Fibroblast of the aortic adventitia (primary cell): ENCODE measurements at regions not wholly inside any gene's neighbourhood (a gene's known extent, or its start where the extent isn't known, plus 50 kb on each side); places are given as distances from the start of the nearest gene placed in this dataset.
"Not testable (repeated sequence)": the region's sequence is repeated elsewhere in the genome, so short reads cannot be mapped to it uniquely, and the experiment has no call there.

Source experiments
- DNase-seq: peaks from one replicate; pipeline ENCODE4 v3.0.0-alpha.2; 2010; ENCODE audit warnings: low read depth
- H3K4me3 ChIP-seq: 2 replicates; pipeline ENCODE4 v1.5.1; 2011; ENCODE audit warnings: low read depth, mild to moderate bottlenecking, control low read depth, low read length, moderate library complexity
- TF ChIP-seq, protein P1 (sequence below): IDR thresholded peaks from 2 replicates; pipeline ENCODE4 v1.5.1; 2011; ENCODE audit warnings: mild to moderate bottlenecking, low read length, control low read depth, inconsistent platforms; ENCODE audit not compliant: insufficient read depth

DNA sequence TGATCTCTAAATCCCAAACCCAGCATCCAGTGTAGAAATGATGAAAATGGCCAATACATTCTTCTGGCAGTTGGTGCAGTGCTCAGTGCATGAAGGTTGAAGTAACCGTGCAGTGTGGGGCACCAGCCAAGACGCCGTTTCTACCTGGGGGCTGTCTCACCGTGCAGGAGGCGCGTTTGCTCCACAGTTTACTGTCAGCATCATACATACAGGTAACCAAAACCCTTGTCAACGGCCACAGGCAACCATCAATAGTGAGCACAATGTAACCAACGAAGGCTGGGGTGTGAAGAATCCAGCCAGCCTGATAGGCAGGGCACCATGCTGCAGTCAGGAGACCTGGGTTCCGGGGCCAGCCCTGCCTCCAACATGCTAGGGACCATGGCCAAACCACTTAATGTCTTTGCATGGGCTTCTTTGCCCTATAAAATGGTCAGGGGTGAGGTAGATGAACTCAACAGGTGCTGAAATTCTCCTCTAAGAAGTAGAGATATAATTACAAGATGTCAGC is 127.5 kb upstream of the ID2 start:
- TF ChIP-seq, protein P1, sequence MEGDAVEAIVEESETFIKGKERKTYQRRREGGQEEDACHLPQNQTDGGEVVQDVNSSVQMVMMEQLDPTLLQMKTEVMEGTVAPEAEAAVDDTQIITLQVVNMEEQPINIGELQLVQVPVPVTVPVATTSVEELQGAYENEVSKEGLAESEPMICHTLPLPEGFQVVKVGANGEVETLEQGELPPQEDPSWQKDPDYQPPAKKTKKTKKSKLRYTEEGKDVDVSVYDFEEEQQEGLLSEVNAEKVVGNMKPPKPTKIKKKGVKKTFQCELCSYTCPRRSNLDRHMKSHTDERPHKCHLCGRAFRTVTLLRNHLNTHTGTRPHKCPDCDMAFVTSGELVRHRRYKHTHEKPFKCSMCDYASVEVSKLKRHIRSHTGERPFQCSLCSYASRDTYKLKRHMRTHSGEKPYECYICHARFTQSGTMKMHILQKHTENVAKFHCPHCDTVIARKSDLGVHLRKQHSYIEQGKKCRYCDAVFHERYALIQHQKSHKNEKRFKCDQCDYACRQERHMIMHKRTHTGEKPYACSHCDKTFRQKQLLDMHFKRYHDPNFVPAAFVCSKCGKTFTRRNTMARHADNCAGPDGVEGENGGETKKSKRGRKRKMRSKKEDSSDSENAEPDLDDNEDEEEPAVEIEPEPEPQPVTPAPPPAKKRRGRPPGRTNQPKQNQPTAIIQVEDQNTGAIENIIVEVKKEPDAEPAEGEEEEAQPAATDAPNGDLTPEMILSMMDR, result no peak
- no peak overlapping the region for H3K4me3 ChIP-seq
- DNase-seq, result no peak

DNA sequence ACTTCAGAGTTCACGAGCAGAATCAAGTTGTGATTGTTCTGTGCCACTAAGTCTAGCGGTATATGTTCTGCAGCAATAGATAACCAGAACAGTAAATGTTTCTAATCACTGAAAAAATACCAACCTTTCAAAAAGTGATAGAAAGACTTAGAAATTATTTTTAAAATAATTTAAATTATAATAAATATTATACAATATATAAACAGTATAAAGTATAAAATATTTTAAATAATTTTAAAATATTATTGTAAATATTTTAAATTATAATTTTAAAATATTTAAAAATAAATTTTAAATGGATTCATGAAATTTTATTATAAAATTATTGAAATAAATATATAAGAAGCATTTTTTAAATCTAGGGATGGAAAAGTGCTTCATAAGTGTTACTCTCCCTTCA is 126.3 kb upstream of the ID2 start:
- H3K4me3 ChIP-seq, result no peak overlapping the region
- TF ChIP-seq, protein P1, result no peak
- DNase-seq, result no peak

DNA sequence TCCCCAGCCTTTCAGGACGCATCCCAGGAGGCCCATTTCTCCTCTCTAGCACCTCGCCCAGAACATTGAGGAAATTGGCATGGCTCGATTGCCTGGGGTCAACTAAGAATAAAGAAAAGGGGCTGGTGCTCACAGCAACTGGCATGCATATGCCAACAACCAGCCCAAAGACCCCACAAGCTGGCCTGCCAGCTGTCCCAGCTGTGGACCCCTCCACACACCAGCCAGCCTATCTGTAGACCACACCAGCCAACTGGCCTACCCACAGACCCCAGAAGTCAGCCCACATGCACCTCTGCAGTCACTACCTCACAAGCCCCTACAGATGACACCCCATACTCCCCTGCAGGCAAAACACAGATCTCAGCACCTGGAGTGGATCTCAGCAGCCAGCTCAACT is 123.8 kb upstream of the ID2 start:
- TF ChIP-seq, protein P1, result no peak
- no peak for DNase-seq
- no peak overlapping the region for H3K4me3 ChIP-seq

DNA sequence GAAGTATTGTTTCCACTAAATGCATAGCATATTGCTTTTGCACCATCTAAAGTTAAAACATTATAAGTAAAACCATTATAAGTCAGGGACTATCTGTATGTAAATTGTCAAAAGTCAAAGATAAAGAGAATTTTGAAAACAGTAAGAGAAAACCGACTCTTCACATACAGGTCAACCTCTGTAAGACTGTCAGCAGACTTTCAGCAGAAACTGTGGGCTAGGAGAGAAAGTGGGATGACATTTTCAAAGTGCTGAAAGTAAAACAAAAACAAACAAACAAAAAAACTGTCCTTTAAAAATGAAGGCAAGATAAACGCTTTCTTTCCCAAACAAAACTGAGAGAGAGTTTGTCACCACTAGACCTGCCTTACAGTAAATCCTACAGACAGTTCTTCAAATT is 122.9 kb upstream of the ID2 start:
- TF ChIP-seq, protein P1, result no peak
- no peak for DNase-seq
- H3K4me3 ChIP-seq, result no peak overlapping the region

DNA sequence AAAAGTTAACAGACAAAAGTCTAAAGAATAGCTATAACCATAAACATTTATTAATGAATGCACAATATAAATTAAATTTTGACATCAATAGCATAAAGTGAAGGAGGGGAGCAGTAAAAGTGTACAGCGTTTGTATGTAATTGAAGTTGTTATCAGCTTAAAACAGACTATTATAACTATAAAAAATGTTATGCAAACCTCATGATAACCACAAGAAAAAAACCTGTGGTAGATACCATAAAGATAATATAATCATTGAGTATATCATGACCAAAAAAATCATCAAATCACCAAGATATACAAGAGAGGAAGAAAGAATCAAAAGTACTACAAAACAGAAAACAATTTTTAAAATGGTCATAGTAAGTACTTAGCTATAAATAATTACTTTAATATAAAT is 122.1 kb upstream of the ID2 start:
- no peak for DNase-seq
- TF ChIP-seq, protein P1, result no peak
- no peak overlapping the region for H3K4me3 ChIP-seq

DNA sequence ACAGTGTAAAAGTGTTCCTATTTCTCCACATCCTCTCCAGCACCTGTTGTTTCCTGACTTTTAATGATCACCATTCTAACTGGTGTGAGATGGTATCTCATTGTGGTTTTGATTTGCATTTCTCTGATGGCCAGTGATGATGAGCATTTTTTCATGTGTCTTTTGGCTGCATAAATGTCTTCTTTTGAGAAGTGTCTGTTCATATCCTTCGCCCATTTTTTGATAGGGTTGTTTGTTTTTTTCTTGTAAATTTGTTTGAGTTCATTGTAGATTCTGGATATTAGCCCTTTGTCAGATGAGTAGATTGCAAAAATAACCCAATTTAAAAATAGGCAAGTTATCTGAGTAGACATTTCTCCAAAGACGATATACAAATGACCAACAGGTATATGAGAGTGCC is 120.2 kb upstream of the ID2 start:
- not testable (repeated sequence) for DNase-seq, H3K4me3 ChIP-seq

DNA sequence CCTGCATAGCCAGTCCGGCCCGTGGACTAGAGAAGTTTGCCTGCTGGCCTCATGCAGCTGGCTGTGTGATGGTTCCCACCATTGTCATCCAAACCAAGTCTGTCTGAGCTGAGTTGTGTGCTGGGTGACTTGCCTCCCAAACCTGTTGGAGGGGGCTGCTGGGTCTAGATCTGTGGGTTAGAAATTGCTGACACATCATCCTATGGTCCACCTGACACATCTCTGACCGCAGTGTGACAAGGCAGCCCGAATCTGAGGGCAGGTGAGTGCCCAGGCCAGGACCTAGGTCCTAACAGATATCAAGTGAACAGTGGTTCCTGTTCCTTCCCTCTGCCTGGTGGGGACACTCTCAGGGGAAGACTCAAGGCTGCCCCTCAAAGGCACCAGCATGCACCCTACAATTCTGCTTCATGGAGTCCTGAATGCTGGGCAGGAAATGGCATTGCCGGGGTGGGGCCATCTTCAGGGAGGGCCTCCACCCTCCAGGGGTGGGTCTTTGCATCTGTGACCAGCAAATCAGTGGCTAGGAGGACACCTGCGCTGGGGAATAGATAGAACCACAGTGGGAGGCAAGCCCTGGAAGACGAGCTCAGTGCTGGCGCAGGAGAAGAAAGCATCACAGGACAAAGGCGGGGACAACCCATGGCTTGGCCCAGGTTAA is 117.9 kb upstream of the ID2 start:
- TF ChIP-seq, protein P1, result no peak
- DNase-seq, result no peak
- no peak overlapping the region for H3K4me3 ChIP-seq
